HT1080 (cell line): ENCODE measurements at regions not wholly inside any gene's neighbourhood (a gene's known extent, or its start where the extent isn't known, plus 50 kb on each side); places are given as distances from the start of the nearest gene placed in this dataset.

Experiments
- DNase-seq: peaks from one replicate; pipeline ENCODE4 v3.0.0-alpha.2; 2015; ENCODE audit warnings: low read depth

- no peak for DNase-seq
Observed at GRCh38 chr2:5751873-5752482, 59.8 kb downstream of the SOX11 start.

DNA sequence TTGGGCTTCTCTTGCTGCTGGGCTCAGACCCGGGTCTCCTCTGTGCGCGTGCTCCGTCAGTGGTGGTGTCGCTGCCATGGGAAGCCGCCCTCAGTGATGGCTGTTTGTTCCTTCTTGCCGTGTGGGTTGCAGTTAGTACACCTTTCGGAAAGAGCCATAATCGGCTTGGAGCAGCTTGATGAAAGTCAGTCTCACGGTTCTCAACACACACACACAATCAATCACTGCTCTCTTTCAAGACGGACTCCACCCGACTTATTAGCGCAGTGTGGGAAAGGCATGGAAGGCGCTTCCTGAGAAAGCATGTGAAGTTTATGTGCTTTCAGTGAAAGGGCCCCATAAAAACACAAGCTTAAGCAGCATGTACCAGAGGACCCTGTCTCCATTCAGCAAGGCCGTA, 64.1 kb downstream of the SOX11 start:
- no peak for DNase-seq

DNA sequence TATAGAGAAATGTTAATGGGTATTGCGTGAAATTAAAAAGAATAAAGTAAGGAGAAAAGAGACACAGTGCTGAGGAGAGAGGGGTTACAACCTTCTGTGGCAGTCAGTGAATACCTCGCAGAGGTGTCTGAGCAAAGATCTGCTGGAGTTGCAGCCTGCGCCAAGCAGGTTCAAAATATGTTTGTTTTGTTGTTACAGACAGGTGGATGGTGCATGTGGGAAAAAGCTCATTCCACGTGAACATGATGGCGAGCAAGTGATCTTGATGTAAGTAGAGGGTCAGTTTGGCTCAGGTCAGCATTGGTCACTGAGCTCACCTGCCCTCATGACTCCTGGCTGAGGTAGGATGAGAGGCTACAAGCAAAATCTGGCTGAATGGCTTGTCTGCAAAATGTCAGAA, 66.2 kb downstream of the SOX11 start:
- no peak for DNase-seq

- DNase-seq, result no peak
Observed at GRCh38 chr2:5759949-5760348, 67.8 kb downstream of the SOX11 start.

DNA sequence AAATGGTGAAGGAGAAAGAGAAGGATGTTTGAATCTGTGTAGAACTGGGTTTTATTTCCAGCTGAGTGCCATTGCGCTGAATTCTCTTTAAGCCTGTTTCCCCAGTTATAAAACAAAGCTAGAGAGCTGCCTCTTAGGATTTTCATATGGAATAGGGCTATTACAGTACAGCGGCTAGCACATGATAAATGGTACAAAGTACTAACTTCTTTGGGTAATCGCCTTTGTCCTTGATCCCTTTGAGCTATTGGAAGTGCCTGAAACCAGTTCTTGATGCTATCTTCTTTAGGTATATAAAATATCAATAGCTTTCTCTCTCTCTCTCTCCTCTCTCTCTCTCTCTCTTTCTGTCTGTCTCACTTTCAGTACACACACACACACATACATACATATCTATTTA, 71.3 kb downstream of the SOX11 start:
- no peak for DNase-seq

DNA sequence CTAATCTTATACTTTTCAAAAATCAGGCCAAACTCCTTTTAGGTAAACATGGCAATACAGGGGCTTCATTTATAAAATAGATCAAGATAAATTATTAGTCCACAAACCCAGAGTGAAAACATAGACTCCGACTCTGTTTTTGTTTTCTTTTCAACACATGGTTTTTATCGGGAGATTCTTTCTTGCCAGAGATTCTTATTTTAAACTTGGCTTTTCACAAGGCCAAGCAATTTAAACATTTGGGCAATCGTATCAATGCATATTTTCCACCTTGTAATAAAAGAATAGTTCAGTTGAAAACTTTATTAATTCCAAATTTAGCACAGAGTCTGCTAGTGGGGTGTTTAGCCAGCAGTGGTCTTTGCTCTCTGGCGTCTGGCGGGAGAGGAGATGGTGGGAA, 71.9 kb downstream of the SOX11 start:
- no peak for DNase-seq

DNA sequence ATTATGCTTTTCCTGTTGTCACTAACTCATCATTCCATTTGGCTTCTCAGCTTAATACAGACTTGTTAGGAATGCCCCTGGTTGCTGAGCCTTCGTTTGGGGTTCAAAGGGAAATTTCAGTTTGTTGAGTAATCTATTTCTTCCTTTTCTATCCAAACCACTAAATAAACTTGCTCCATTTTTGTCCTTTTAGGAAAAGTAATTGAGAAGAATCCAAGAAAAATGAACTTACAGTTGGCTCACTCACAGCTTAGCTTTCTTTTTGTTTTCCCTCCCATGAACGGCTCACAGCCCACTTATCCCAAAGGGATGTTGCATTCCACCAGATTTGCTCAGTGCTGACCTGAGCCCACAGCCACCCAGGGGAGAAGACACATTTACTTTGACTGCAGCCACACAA, 73.9 kb downstream of the SOX11 start:
- DNase-seq, result no peak

GRCh38 chr2:5766561-5766960, 74.4 kb downstream of the SOX11 start:
- no peak for DNase-seq

GRCh38 chr2:5777131-5777535, 84.9 kb downstream of the SOX11 start:
- no peak for DNase-seq

DNA sequence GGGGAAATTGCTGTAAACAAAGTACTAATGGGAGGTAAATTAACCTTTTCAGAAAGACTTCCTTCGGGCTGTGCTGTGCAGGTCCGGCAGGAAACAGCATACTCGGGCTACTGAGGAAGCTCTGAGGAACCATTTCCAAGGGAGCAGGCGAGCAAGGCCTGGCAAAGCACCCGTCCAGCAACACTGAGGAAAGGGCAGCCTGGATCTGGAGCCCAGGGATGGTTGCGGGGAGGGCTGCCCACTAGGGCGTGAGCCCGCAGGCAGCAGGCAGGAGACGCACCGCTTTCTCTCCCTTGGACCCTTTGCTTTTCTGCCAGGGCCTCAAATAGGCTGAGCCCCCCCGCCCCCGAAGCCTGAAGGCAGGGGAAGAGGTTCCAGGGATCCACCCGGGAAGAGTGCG, 89.5 kb downstream of the SOX11 start:
- no peak for DNase-seq

GRCh38 chr2:5782103-5782502, 89.9 kb downstream of the SOX11 start:
- DNase-seq, result no peak

GRCh38 chr2:5788447-5788846, 96.3 kb downstream of the SOX11 start:
- no peak for DNase-seq

- DNase-seq, result peak; percentile 6
Observed at GRCh38 chr2:5791371-5791770, 99.2 kb downstream of the SOX11 start.

- DNase-seq, result no peak
Observed at GRCh38 chr2:5794012-5794411, 101.8 kb downstream of the SOX11 start.

GRCh38 chr2:5798084-5798483, 105.9 kb downstream of the SOX11 start:
- peak; percentile 42 for DNase-seq

DNA sequence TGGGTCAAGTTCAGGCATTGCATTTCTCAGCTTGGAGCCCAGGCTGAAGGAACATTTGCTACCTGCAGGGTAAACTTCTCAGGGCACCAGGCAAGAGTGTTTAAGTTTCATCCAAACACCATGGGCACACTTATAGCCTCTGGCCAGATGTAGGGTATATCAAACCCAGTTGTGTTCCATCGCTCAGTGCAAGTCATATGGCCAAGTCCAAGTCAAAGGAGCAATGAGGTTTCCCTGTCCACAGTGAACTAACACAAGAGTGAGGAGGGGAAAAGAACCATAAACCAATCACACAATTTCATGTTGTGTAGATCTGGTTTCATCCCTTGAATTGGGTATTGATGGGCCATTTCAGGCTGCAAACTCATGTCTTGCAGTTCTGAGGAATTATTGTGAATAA, 107.2 kb downstream of the SOX11 start:
- no peak for DNase-seq

- peak; percentile 78 for DNase-seq
Observed at GRCh38 chr2:5803547-5803946, 111.4 kb downstream of the SOX11 start.

- no peak for DNase-seq
Observed at GRCh38 chr2:5818961-5819600, 126.9 kb downstream of the SOX11 start.

GRCh38 chr2:5824126-5824525, 131.9 kb downstream of the SOX11 start:
- no peak for DNase-seq

- no peak for DNase-seq
Observed at GRCh38 chr2:5825686-5826085, 133.5 kb downstream of the SOX11 start.

DNA sequence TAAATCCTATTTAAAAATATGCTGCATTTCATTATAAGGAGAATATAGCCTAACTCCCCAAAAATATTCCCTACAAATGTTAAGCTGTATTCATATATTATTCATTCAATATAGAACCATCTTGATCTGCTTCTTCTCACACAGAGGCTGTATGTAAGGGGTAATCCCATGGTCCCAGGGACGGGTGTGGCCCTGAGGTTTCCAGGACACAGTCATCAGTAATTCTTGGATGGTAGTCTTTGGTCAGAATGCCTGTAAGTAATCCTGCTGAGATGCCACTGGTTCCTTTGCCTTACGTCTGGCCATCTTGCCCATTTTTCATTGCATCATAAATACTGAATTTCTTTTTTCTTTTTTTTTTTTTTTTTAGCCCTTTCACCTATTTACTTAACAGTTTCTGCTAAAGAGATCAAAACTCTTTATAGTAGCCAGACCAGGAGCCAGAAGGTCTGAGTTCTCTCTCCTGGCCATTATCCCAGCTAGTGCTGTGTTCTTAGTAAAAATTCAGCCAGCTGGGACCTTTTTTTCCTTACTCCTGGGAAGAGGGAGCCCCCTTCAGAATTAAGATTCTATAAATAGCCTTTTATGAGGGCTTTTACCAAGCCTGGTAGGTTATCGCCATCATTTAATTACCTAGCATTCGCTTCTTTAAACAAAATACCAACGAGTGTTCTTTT, 134.9 kb downstream of the SOX11 start:
- no peak for DNase-seq

- DNase-seq, result peak; percentile 4
Observed at GRCh38 chr2:5834501-5834900, 142.3 kb downstream of the SOX11 start.

DNA sequence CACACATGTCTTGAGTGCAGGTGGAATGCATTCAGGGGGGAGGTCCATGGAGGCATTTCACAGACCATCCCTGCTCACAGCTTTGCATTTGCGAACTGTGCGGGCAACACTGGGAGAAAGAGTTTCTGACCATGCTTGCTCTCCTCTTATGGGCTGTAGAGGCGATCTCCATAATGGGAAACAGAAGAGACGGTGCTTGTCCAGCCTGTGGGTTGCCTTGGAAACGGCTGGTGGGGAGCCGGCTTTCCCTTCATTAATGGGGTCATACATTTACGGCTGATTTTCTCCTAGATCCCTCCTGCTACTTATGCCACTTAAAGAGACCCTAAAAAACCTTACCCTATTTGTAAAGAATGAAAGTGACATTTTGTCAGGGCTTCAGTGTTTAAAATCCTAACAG, 147.4 kb downstream of the SOX11 start:
- DNase-seq, result no peak
